WTC11 (cell line): ENCODE measurements at regions not wholly inside any gene's neighbourhood (a gene's known extent, or its start where the extent isn't known, plus 50 kb on each side); places are given as distances from the start of the nearest gene placed in this dataset.

ENCODE experiments used
- CREM ChIP-seq: sonication (generic); formaldehyde crosslinking; IDR thresholded peaks from 2 replicates; pipeline ENCODE4 v1.8.1; 2022; ENCODE audit warnings: mild to moderate bottlenecking, missing genetic modification reagents, moderate library complexity
- NFATC4 ChIP-seq: fragments of 250-450 bp; sonication (Bioruptor Pico); IDR thresholded peaks from 2 replicates; pipeline ENCODE4 v1.9.0; 2021; ENCODE audit warnings: mild to moderate bottlenecking
- TP53 ChIP-seq: sonication (generic); formaldehyde crosslinking; IDR thresholded peaks from 2 replicates; pipeline ENCODE4 v1.8.1; 2023; ENCODE audit warnings: mild to moderate bottlenecking, missing genetic modification reagents
- TF ChIP-seq, protein P1 (sequence below): fragments of 200-600 bp; IDR thresholded peaks from 2 replicates; pipeline ENCODE4 v1.8.0; 2022; ENCODE audit warnings: antibody characterized with exemption
- TF ChIP-seq, protein P2 (sequence below): sonication (generic); formaldehyde crosslinking; IDR thresholded peaks from 2 replicates; pipeline ENCODE4 v1.8.0; 2022; ENCODE audit warnings: missing genetic modification reagents

DNA sequence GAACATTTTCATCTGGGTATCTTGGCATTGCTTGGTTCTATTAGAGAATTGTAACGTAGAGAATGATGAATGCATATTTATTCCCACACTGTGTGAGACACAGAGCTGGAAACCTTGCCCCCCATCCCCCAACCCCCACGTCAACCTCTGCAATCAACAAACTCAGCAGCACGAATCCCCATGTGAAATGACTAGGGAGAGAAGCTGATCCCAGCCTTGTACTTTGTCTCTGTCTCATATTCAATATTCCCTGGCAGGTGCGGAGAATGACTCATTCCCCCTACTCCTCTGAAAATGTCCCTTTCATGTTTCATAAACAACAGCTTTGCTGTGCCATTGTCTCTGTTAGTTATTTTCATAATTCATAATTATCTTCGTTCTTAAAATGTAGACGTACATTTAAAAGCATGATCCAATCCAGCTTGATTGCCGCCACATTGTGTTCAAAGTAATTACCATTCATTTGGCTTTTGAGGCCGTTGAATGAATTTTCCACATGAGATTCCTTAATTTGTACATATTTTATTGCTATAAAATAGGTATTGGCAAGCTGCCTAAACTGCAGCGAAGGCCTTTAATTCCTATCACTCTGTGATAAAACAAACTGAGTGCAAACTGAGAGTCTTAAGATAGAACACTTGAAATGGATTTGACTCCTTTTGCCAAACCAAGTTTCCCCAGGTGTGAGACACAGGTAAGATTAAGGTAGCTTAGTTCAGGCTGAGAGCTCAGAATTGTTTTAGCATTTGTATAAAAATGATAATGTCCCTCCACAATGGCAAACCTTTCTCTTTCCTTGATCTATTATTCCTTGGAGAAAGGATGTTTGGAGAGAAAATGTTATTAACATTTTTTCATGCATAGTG is 920.2 kb downstream of the TYW1 start:
- no peak for TF ChIP-seq NFATC4 (CRISPR knock-in tag)
- TF ChIP-seq CREM (CRISPR knock-in tag) = no peak
- TF ChIP-seq, protein P1, sequence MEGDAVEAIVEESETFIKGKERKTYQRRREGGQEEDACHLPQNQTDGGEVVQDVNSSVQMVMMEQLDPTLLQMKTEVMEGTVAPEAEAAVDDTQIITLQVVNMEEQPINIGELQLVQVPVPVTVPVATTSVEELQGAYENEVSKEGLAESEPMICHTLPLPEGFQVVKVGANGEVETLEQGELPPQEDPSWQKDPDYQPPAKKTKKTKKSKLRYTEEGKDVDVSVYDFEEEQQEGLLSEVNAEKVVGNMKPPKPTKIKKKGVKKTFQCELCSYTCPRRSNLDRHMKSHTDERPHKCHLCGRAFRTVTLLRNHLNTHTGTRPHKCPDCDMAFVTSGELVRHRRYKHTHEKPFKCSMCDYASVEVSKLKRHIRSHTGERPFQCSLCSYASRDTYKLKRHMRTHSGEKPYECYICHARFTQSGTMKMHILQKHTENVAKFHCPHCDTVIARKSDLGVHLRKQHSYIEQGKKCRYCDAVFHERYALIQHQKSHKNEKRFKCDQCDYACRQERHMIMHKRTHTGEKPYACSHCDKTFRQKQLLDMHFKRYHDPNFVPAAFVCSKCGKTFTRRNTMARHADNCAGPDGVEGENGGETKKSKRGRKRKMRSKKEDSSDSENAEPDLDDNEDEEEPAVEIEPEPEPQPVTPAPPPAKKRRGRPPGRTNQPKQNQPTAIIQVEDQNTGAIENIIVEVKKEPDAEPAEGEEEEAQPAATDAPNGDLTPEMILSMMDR = no peak
- TF ChIP-seq TP53 (CRISPR knock-in tag) = no peak
- TF ChIP-seq, protein P2, sequence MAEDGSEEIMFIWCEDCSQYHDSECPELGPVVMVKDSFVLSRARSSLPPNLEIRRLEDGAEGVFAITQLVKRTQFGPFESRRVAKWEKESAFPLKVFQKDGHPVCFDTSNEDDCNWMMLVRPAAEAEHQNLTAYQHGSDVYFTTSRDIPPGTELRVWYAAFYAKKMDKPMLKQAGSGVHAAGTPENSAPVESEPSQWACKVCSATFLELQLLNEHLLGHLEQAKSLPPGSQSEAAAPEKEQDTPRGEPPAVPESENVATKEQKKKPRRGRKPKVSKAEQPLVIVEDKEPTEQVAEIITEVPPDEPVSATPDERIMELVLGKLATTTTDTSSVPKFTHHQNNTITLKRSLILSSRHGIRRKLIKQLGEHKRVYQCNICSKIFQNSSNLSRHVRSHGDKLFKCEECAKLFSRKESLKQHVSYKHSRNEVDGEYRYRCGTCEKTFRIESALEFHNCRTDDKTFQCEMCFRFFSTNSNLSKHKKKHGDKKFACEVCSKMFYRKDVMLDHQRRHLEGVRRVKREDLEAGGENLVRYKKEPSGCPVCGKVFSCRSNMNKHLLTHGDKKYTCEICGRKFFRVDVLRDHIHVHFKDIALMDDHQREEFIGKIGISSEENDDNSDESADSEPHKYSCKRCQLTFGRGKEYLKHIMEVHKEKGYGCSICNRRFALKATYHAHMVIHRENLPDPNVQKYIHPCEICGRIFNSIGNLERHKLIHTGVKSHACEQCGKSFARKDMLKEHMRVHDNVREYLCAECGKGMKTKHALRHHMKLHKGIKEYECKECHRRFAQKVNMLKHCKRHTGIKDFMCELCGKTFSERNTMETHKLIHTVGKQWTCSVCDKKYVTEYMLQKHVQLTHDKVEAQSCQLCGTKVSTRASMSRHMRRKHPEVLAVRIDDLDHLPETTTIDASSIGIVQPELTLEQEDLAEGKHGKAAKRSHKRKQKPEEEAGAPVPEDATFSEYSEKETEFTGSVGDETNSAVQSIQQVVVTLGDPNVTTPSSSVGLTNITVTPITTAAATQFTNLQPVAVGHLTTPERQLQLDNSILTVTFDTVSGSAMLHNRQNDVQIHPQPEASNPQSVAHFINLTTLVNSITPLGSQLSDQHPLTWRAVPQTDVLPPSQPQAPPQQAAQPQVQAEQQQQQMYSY (CRISPR knock-in tag) = no peak
